ENCODE measurements at regions not wholly inside any gene's neighbourhood (a gene's known extent, or its start where the extent isn't known, plus 50 kb on each side); places are given as distances from the start of the nearest gene placed in this dataset.
"Not testable (repeated sequence)": the region's sequence is repeated elsewhere in the genome, so short reads cannot be mapped to it uniquely, and the experiment has no call there.

- no peak for DNase-seq
Measured at GRCh38 chr6:15953152-15953880, 175.6 kb upstream of the MYLIP start.

- no peak for DNase-seq
Measured at GRCh38 chr6:15952231-15953151, 176.4 kb upstream of the MYLIP start.

- DNase-seq = no peak
Measured at GRCh38 chr6:15950962-15951569, 177.8 kb upstream of the MYLIP start.

GRCh38 chr6:15949982-15950381 lies 178.9 kb upstream of the MYLIP start:
- no peak for DNase-seq

GRCh38 chr6:15948930-15949900 lies 179.7 kb upstream of the MYLIP start:
- no peak for DNase-seq

- no peak for DNase-seq
Measured at GRCh38 chr6:15947923-15948322, 181.0 kb upstream of the MYLIP start.

- no peak for DNase-seq
Measured at GRCh38 chr6:15947436-15947835, 181.4 kb upstream of the MYLIP start.

GRCh38 chr6:15946701-15947385 lies 182.0 kb upstream of the MYLIP start:
- no peak for DNase-seq

- DNase-seq = no peak
Measured at GRCh38 chr6:15945593-15946159, 183.2 kb upstream of the MYLIP start.

GRCh38 chr6:15943423-15943822 lies 185.5 kb upstream of the MYLIP start:
- DNase-seq = no peak

- DNase-seq = no peak
Measured at GRCh38 chr6:15941168-15941567, 187.7 kb upstream of the MYLIP start.

GRCh38 chr6:15938107-15938506 lies 190.8 kb upstream of the MYLIP start:
- no peak for DNase-seq

GRCh38 chr6:15937602-15938001 lies 191.3 kb upstream of the MYLIP start:
- no peak for DNase-seq

- DNase-seq = no peak
Measured at GRCh38 chr6:15936503-15936902, 192.4 kb upstream of the MYLIP start.

- DNase-seq = no peak
Measured at GRCh38 chr6:15935661-15936060, 193.2 kb upstream of the MYLIP start.

- DNase-seq = not testable (repeated sequence)
Measured at GRCh38 chr6:15931697-15932096, 197.2 kb upstream of the MYLIP start.

- DNase-seq = no peak
Measured at GRCh38 chr6:15930207-15930606, 198.7 kb upstream of the MYLIP start.

GRCh38 chr6:15929685-15930084 lies 199.2 kb upstream of the MYLIP start:
- no peak for DNase-seq

- DNase-seq = no peak
Measured at GRCh38 chr6:15927531-15928225, 201.2 kb upstream of the MYLIP start.

- no peak for DNase-seq
Measured at GRCh38 chr6:15926256-15926655, 202.6 kb upstream of the MYLIP start.

- no peak for DNase-seq
Measured at GRCh38 chr6:15924893-15925292, 204.0 kb upstream of the MYLIP start.

All from activated CD8-positive, alpha-beta memory T cell treated with anti-CD3 and anti-CD28 coated beads, Interleukin-2, amount 50 U/mL, for 48 hours (primary cell).